ENCODE measurements at regions not wholly inside any gene's neighbourhood (a gene's known extent, or its start where the extent isn't known, plus 50 kb on each side); places are given as distances from the start of the nearest gene placed in this dataset.
"Not testable (repeated sequence)": the region's sequence is repeated elsewhere in the genome, so short reads cannot be mapped to it uniquely, and the experiment has no call there.

DNA sequence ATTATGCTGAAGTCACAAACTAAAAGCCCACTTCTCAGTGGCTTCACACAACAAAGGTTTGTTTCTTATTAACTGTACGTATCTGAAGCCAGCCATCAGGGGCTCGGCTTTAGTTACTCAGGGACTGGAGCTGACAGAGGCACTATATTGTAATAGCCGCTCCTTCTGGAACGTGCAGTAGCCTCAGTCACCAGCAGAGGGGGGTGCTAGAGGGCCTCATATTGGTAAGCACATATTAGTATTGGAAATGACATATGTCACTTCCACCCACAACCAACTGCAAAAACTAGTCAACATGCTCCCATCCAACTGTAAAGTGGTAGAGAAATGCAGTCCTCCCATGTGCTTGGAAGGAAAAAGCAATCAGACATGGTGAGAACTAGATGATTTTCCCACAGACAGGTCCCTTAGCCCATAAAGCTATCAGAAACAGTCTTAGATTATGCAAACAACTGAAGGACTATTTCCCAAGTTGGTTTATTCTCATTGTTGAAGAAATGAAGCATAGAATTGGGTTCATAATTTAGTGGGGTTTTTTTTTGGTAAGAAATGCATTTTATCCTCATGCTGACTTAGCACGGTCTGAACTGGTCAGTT lies 183.6 kb upstream of the G2E3 start:
- Mint-ChIP-seq H3K27me3 (peaks cover 8% of the 10 kb centered on the region), H3K27ac (no peak overlapping the region), H3K9me3 (no peaks in the 10 kb centered on the region), H3K4me3 (no peak overlapping the region), H3K36me3 (no peaks in the 10 kb centered on the region), H3K4me1 (no peaks in the 10 kb centered on the region)

DNA sequence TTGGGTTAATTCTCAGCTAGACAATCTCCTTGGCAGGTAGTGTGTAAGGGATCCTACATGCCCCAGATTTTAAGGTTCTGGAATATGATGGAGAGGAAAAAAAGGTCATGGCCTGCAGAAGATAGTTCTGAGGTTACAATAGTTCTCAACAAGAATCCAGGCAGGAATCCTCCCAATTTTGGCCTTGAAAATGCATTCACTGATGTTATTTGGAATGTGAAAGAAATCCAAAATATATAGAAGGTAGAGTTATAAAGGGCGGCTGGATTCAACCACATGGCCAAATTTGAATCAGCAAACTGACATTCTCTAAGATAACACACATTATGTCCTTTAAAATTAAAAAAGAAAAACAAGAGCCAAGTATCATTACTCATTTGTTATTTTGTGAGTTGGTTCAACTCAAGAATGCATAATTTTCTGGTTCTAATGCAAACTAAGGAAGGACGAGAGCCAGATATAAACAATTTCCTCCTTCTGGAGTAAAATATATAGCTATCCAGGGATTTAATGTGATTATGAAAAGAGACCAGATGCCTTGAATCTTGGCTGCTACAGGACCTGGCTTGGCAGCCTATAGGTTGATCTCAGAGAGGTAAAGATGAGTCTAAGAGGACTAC lies 177.0 kb upstream of the G2E3 start:
- Mint-ChIP-seq H3K4me3 (no peak overlapping the region), H3K4me1 (no peaks in the 10 kb centered on the region), H3K27me3 (peaks cover 5% of the 10 kb centered on the region), H3K9me3 (peaks cover 0 to 3% (median 0%) of the 10 kb centered on the region in 3 donors), H3K27ac (no peak overlapping the region), H3K36me3 (no peaks in the 10 kb centered on the region)

DNA sequence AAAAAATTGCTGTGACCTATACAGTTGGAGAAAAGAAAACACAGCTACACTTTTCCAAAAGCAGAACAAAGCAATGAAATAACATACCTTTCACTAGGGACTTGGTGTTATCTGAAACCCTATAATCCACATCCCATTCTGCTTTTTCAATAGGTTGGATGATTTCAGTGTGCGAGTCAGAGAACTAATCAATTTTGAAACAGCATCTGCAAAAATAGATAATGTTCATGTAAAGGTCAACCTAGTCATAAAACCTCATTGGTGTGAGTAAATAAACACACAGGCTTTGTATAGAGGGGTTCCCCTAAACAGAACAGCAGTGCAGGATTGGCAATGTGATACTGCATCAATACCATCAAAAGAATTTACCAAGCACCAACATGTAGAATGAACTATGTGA lies 173.0 kb upstream of the G2E3 start:
- H3K27me3 Mint-ChIP-seq: no peaks in the 10 kb centered on the region
- no peaks in the 10 kb centered on the region for H3K4me1 Mint-ChIP-seq
- H3K9me3 Mint-ChIP-seq: peaks cover 0 to 3% (median 0%) of the 10 kb centered on the region in 3 donors
- no peaks in the 10 kb centered on the region for H3K36me3 Mint-ChIP-seq
- H3K4me3 Mint-ChIP-seq: no peak overlapping the region
- no peak overlapping the region for H3K27ac Mint-ChIP-seq

DNA sequence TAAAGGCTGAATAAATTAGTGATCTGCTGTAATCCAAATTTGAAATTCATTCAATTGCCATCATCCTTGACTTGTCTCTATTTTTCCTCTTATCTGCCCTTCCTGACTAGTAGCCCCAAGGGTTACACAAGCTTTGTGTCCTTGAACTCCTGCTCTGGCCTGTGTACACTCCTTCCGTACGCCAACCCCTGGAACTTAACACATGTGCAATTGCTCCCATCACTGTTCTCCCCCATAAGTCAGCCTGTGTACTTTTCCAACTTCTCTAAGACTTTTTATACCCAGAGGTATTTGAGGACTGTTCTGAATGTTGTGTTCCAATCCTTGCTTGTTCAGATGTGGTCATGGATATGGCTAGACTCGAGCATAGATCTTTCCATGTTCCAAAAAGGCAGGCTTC lies 171.1 kb upstream of the G2E3 start:
- H3K36me3 Mint-ChIP-seq: no peaks in the 10 kb centered on the region
- H3K9me3 Mint-ChIP-seq: peaks cover 0 to 3% (median 0%) of the 10 kb centered on the region in 3 donors
- no peaks in the 10 kb centered on the region for H3K4me1 Mint-ChIP-seq
- no peaks in the 10 kb centered on the region for H3K27me3 Mint-ChIP-seq
- H3K4me3 Mint-ChIP-seq: no peak overlapping the region
- no peak overlapping the region for H3K27ac Mint-ChIP-seq

DNA sequence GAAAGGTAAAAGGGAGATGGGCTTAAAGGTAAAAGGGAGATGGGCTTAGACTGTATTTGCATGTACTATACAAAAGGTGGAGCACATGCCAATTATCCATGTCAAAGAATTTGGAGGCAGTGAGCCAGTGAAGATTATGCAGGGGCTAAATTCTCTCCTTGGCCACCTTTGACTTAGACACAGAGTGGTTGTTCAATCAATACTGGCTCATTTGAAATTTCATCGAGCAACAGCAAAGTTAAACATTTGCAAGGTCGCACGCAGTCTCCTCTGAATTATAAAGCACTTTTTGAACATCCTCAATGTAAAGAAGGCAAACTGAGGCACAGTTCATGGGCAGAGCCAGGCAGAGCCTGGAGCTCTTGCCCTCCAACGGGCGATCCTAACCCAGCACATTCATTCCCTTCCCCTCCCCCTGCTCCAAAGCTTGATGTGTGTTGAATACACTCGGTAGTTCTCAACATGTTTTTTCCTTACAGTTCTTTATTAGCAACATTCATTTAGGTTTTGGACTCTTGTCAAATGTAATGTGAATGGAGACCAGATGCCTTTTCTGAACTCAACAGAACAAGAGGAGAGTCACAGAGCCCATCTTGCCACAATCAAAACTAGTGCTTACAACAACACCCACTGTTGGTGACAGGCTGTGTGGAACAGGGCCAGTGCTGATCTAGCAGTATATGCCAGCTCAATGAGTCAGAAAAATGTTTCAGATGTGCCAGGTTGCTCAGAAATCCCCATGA lies 169.7 kb upstream of the G2E3 start:
- Mint-ChIP-seq H3K27me3 (no peaks in the 10 kb centered on the region), H3K27ac (no peak overlapping the region), H3K9me3 (no peaks in the 10 kb centered on the region), H3K36me3 (no peaks in the 10 kb centered on the region), H3K4me3 (no peak overlapping the region), H3K4me1 (no peaks in the 10 kb centered on the region)

DNA sequence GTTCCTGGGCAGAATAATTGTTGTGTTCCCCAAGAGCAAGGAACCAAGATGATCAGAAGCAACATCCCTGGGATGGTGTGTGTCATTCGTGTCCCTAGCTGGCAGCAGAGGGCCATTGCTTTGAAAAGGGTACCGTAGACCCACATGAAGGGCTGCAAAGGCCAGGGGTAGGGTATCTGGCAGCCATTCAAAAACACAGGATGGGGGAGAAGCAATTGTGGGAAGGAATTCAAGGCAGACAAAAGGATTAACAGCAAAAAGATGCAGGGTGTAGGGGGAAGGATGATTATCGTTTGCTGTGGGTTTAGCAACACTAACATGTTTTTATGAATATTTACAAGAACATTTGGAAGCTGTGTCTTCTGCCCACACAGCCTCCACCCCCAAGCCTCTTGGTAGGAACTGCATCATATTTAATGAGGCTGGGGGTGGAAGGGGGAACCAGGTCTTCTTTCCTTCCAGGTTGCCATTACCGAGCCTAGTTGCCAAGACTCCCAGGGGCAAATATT lies 169.0 kb upstream of the G2E3 start:
- Mint-ChIP-seq H3K9me3 (no peaks in the 10 kb centered on the region), H3K4me1 (no peaks in the 10 kb centered on the region), H3K36me3 (no peaks in the 10 kb centered on the region), H3K27ac (no peak overlapping the region), H3K4me3 (no peak overlapping the region), H3K27me3 (no peaks in the 10 kb centered on the region)

DNA sequence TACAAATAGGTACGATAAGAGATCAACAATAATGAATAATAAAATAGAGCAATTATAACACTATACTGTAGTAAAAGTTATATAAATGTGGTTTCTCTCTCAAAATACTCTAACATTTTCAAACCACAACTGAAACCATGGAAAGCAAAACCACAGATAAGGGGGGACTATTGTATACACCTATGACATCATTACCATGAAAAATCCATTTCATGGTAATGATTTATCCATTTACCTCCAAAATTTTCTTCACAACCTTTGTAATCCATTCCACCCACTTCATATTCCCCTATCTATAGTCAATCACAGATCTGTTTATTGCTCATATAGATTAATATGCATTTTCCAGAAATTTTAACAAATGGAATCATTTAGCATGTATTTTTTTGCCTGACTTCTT lies 163.9 kb upstream of the G2E3 start:
- Mint-ChIP-seq H3K27ac (no peak overlapping the region), H3K9me3 (no peaks in the 10 kb centered on the region), H3K27me3 (no peaks in the 10 kb centered on the region), H3K4me3 (no peak overlapping the region), H3K4me1 (no peaks in the 10 kb centered on the region), H3K36me3 (no peaks in the 10 kb centered on the region)

DNA sequence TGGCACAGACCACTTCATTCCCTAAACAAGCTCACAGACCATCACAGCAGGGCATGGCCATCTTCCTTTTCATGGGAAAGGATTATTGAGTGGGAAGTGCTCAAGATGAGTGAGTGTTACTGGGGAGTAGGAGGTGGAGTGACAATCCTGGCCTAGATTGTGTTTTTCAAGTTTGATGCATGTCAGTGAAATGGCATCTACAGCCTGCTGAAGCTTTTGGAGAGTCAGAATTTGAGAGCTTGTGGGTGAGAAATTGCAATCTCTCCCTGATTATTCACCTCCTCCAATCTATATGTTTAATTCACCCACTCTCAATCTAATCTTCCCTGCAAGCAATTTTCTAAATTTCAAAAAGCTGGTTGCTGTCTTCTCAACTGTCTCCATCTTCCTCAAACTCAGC lies 156.1 kb upstream of the G2E3 start:
- H3K9me3 Mint-ChIP-seq: peaks cover 0 to 8% (median 0%) of the 10 kb centered on the region in 3 donors
- no peak overlapping the region for H3K4me3 Mint-ChIP-seq
- H3K36me3 Mint-ChIP-seq: peaks cover 3% of the 10 kb centered on the region
- no peak overlapping the region for H3K27ac Mint-ChIP-seq
- H3K4me1 Mint-ChIP-seq: no peaks in the 10 kb centered on the region
- no peaks in the 10 kb centered on the region for H3K27me3 Mint-ChIP-seq

DNA sequence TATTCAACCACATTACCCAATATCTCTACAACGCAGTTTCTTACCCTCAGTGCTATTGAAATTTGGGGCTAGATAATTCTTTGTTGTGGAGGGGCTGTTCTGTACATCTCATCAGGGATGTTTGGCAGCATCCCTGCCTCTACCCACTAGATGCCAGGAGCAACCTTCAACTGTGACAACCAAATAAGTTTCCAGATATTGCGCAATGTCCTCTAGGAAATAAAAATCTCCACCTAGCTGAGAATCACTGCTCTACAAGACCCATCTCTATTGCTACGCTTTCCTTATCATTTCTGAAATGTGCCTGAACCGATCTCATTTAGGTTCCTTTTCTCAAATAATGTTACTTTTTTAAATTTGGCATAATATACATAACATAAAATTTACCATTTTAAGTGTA lies 155.2 kb upstream of the G2E3 start:
- H3K9me3 Mint-ChIP-seq: peaks cover 0 to 10% (median 0%) of the 10 kb centered on the region in 3 donors
- H3K4me3 Mint-ChIP-seq: no peak overlapping the region
- no peak overlapping the region for H3K27ac Mint-ChIP-seq
- H3K4me1 Mint-ChIP-seq: no peaks in the 10 kb centered on the region
- H3K27me3 Mint-ChIP-seq: no peaks in the 10 kb centered on the region
- H3K36me3 Mint-ChIP-seq: peaks cover 3% of the 10 kb centered on the region

DNA sequence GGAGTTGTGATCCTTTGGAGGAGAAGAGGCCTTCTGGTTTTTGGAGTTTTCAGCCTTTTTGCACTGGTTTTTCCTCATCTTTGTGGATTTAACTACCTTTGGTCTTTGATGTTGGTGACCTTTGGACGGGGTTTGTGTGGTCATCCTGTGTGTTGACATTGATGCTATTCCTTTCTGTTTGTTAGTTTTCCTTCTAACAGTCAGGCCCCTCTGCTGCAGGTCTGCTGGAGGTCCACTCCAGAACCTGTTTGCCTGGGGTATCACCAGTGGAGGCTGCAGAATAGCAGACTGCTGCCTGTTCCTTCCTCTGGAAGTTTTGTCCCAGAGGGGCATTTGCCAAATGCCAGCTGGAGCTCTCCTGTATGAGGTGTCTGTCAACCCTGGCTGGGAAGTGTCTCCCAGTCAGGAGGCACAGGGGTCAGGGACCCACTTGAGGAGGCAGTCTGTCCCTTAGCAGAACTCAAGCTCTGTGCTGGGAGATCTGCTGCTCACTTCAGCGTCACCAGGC lies 149.4 kb upstream of the G2E3 start:
- not testable (repeated sequence) for H3K27me3 Mint-ChIP-seq, H3K4me1 Mint-ChIP-seq, H3K4me3 Mint-ChIP-seq, H3K27ac Mint-ChIP-seq, H3K36me3 Mint-ChIP-seq
- peaks cover 0 to 14% (median 4%) of the 10 kb centered on the region in 3 donors for H3K9me3 Mint-ChIP-seq

DNA sequence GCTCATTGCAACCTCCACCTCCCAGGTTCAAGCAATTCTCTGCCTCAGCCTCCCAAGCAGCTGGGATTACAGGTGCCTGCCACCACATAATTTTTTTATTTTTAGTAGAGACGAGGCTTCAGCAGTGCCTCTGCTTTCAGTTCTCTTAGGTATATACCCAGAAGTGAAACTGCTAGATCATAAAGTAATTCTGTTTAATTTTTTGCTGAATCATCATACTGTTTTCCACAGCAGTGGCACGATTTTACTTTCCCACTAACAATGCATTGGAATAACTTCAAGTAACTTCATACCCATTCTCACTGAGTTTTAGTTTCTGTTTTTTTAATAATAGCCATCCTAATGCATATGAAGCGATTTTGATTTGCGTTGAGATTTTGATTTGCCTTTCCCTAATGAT lies 148.0 kb upstream of the G2E3 start:
- Mint-ChIP-seq H3K4me3 (no peak overlapping the region), H3K4me1 (no peaks in the 10 kb centered on the region), H3K27me3 (no peaks in the 10 kb centered on the region), H3K27ac (no peak overlapping the region), H3K36me3 (no peaks in the 10 kb centered on the region), H3K9me3 (peaks cover 0 to 7% (median 4%) of the 10 kb centered on the region in 3 donors)

DNA sequence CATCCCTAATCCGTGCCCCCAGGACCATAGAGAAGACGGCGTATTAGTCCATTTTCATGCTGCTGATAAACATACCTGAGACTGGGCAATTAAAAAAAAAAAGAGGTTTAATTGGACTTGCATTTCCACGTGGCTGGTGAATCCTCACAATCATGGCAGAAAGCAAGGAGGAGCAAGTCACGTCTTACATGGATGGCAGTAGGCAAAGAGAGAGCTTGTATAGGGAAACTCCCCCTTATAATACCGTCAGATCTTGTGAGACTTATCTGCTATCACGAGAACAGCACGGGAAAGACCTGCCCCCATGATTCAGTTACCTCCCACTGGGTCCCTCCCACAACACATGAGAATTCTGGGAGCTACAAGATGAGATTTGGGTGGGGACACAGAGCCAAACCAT lies 145.8 kb upstream of the G2E3 start:
- not testable (repeated sequence) for H3K27me3 Mint-ChIP-seq, H3K4me1 Mint-ChIP-seq, H3K27ac Mint-ChIP-seq, H3K4me3 Mint-ChIP-seq, H3K9me3 Mint-ChIP-seq, H3K36me3 Mint-ChIP-seq

DNA sequence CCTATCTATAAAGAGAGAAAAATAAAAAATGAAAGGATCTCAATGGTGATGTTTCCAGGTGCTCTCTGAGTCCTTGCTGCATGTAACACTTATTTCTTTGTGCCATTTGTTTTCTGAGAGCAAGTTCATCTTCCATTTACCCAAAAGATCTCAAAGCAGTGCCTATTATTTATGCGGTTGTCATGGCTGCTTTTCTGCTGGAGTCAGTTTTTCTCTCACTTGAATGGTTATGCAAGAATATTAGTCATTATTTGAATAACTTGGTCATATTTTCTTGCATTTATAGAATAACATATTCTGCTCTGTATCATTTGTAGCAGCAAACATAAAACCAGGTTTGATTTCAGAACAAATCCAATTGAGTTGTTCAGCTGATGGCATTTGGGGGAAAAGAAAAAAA lies 141.8 kb upstream of the G2E3 start:
- Mint-ChIP-seq H3K4me3 (no peak overlapping the region), H3K4me1 (no peaks in the 10 kb centered on the region), H3K27me3 (peaks cover 7% of the 10 kb centered on the region), H3K27ac (no peak overlapping the region), H3K36me3 (no peaks in the 10 kb centered on the region), H3K9me3 (peaks cover 0 to 4% (median 4%) of the 10 kb centered on the region in 3 donors)

DNA sequence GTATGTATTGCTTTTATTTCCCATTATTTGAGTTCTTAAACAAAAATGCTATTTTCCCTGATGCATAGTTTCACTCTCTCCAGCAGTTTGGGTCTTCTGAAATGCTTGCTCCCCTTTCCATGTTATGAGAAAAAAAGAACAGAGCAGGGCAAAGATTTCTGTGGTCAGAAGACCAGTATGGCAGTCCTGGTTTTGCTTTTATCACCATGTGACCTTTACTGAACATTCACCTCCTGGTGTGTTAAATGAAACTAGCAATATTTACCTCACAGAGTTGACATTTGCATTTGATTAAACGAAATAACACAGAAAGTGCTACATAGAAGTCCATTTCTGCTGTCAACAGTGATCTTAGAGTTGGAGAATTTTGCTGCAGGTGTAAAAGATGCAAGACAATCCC lies 141.0 kb upstream of the G2E3 start:
- Mint-ChIP-seq H3K27me3 (peaks cover 8% of the 10 kb centered on the region), H3K4me3 (no peak overlapping the region), H3K36me3 (no peaks in the 10 kb centered on the region), H3K27ac (no peak overlapping the region), H3K4me1 (no peaks in the 10 kb centered on the region), H3K9me3 (peaks cover 0 to 3% (median 3%) of the 10 kb centered on the region in 3 donors)

DNA sequence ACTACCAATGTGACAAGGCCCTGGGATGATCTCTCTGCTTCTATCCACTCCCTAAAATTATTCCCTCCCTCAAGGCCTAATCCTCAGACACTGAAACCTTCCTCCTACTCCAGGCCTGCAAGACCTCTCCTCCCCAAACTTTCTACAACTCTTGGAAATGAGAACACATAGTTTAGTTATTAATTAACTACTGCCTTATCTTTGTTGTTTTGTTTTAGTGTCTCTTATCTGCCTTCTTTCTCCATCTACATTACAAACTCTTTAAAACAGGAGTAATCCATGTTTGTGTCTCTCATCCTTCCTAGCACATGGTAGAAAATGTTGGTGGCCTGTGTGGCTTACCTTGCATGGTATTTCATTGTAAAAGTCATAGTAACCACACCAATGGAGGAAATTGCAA lies 139.9 kb upstream of the G2E3 start:
- H3K4me1 Mint-ChIP-seq: no peaks in the 10 kb centered on the region
- no peaks in the 10 kb centered on the region for H3K36me3 Mint-ChIP-seq
- peaks cover 10% of the 10 kb centered on the region for H3K27me3 Mint-ChIP-seq
- H3K9me3 Mint-ChIP-seq: peaks cover 0 to 2% (median 0%) of the 10 kb centered on the region in 3 donors
- no peak overlapping the region for H3K4me3 Mint-ChIP-seq
- no peak overlapping the region for H3K27ac Mint-ChIP-seq
